ENCODE measurements at regions not wholly inside any gene's neighbourhood (a gene's known extent, or its start where the extent isn't known, plus 50 kb on each side); places are given as distances from the start of the nearest gene placed in this dataset.
A peak's percentile ranks its signal among the peaks of the same experiment; 100 is the strongest.

GRCh38 chr4:182105416-182105815 lies 137.8 kb upstream of the TENM3 start:
- no peak for DNase-seq (ENCODE audit: low read depth, low spot score)

GRCh38 chr4:182107931-182108330 lies 135.3 kb upstream of the TENM3 start:
- no peak for DNase-seq (ENCODE audit: low read depth, low spot score)

- DNase-seq (ENCODE audit: low read depth, low spot score) = no peak
These were observed 131.6 kb upstream of the TENM3 start for GRCh38 chr4:182111586-182111985.

- DNase-seq (ENCODE audit: low read depth, low spot score) = no peak
These were observed 129.4 kb upstream of the TENM3 start for GRCh38 chr4:182113779-182114178.

- DNase-seq (ENCODE audit: low read depth, low spot score) = no peak
These were observed 118.8 kb upstream of the TENM3 start for GRCh38 chr4:182124359-182124758.

- DNase-seq (ENCODE audit: low read depth, low spot score) = no peak
These were observed 117.1 kb upstream of the TENM3 start for GRCh38 chr4:182126096-182126495.

- no peak for DNase-seq (ENCODE audit: low read depth, low spot score)
These were observed 116.6 kb upstream of the TENM3 start for GRCh38 chr4:182126603-182127002.

- DNase-seq (ENCODE audit: low read depth, low spot score) = no peak
These were observed 110.2 kb upstream of the TENM3 start for GRCh38 chr4:182133033-182133432.

GRCh38 chr4:182134261-182134660 lies 108.9 kb upstream of the TENM3 start:
- no peak for DNase-seq (ENCODE audit: low read depth, low spot score)

- DNase-seq (ENCODE audit: low read depth, low spot score) = no peak
These were observed 107.0 kb upstream of the TENM3 start for GRCh38 chr4:182136201-182136600.

- DNase-seq (ENCODE audit: low read depth, low spot score) = no peak
These were observed 105.9 kb upstream of the TENM3 start for GRCh38 chr4:182137343-182137742.

GRCh38 chr4:182139491-182139890 lies 103.7 kb upstream of the TENM3 start:
- DNase-seq (ENCODE audit: low read depth, low spot score) = no peak

GRCh38 chr4:182140547-182140946 lies 102.7 kb upstream of the TENM3 start:
- no peak for DNase-seq (ENCODE audit: low read depth, low spot score)

GRCh38 chr4:182141061-182141460 lies 102.1 kb upstream of the TENM3 start:
- DNase-seq (ENCODE audit: low read depth, low spot score) = no peak

- no peak for DNase-seq (ENCODE audit: low read depth, low spot score)
These were observed 100.8 kb upstream of the TENM3 start for GRCh38 chr4:182142176-182143085.

- DNase-seq (ENCODE audit: low read depth, low spot score) = no peak
These were observed 99.9 kb upstream of the TENM3 start for GRCh38 chr4:182143086-182143821.

GRCh38 chr4:182143822-182144625 lies 99.2 kb upstream of the TENM3 start:
- DNase-seq (ENCODE audit: low read depth, low spot score) = peak; percentile 21

- no peak for DNase-seq (ENCODE audit: low read depth, low spot score)
These were observed 98.4 kb upstream of the TENM3 start for GRCh38 chr4:182144626-182145333.

GRCh38 chr4:182145334-182145905 lies 97.8 kb upstream of the TENM3 start:
- DNase-seq (ENCODE audit: low read depth, low spot score) = no peak

- no peak for DNase-seq (ENCODE audit: low read depth, low spot score)
These were observed 95.8 kb upstream of the TENM3 start for GRCh38 chr4:182147391-182147790.

GRCh38 chr4:182150645-182151044 lies 92.6 kb upstream of the TENM3 start:
- DNase-seq (ENCODE audit: low read depth, low spot score) = no peak
